C4-2B (cell line): ENCODE measurements at regions not wholly inside any gene's neighbourhood (a gene's known extent, or its start where the extent isn't known, plus 50 kb on each side); places are given as distances from the start of the nearest gene placed in this dataset.

Experiments used
- CTCF ChIP-seq: fragments of 450-650 bp; conservative IDR thresholded peaks from 2 replicates; pipeline ENCODE4 v1.5.1; 2017; ENCODE audit warnings: mild to moderate bottlenecking
- ZFX ChIP-seq: fragments of 450-650 bp; IDR thresholded peaks from 2 replicates; pipeline ENCODE4 v1.6.1; 2017

- TF ChIP-seq CTCF (no peak), ZFX (no peak)
Measured at GRCh38 chr1:193472430-193472829, 286.0 kb upstream of the B3GALT2 start.
